Panc1 (cell line): ENCODE measurements at regions not wholly inside any gene's neighbourhood (a gene's known extent, or its start where the extent isn't known, plus 50 kb on each side); places are given as distances from the start of the nearest gene placed in this dataset.

ENCODE experiments used
- CTCF ChIP-seq: fragments of 450-650 bp; IDR thresholded peaks from 2 replicates; pipeline ENCODE4 v1.5.1; 2017; ENCODE audit warnings: mild to moderate bottlenecking
- POLR2AphosphoS5 ChIP-seq: IDR thresholded peaks from 2 replicates; pipeline ENCODE4 v1.6.1; 2012; ENCODE audit warnings: mild to moderate bottlenecking, low read depth, low read length, moderate library complexity
- REST ChIP-seq, 2 experiments: IDR thresholded peaks; 2 replicates each; pipeline ENCODE4 v1.6.1; 2011 to 2012; ENCODE audit warnings: low read depth in 2 of 2, control low read depth in 1 of 2, low read length in 1 of 2, mild to moderate bottlenecking in 1 of 2, moderate library complexity in 1 of 2; ENCODE audit not compliant: insufficient read depth in 1 of 2

- TF ChIP-seq CTCF (no peak), POLR2AphosphoS5 (no peak), REST (IDR thresholded peaks at IDR 0.05; ENCODE audit: insufficient read depth in 1 of 2, low read depth in 2 of 2, low read length in 1 of 2) (no peak)
Observed at GRCh38 chr3:31389939-31390338, 142.8 kb upstream of the STT3B start.
